ENCODE measurements at regions not wholly inside any gene's neighbourhood (a gene's known extent, or its start where the extent isn't known, plus 50 kb on each side); places are given as distances from the start of the nearest gene placed in this dataset.

GRCh38 chr10:75347186-75347585, 54.4 kb downstream of the ZNF503 start:
- no peak for DNase-seq

DNA sequence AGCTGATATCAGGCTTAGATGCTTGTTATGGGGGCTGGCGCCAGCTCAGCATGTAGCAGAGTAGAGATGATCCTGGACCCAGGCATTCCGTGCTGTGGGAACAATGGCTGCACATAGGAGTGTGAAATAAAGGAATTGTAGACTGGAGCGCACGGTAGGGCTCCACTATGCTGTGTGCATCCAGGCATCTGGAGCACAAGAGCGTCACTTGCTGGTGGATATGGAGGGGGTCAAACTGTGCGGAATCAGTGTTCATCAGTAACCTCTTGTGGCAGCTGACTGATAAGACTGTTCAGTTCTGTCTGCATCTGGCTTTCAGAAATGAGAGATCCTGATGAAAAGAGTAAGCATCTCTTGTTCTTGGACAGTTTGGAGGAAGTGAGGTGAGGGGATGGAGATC, 55.8 kb downstream of the ZNF503 start:
- no peak for DNase-seq

- DNase-seq = no peak
Measured at GRCh38 chr10:75344170-75344569, 57.4 kb downstream of the ZNF503 start.

DNA sequence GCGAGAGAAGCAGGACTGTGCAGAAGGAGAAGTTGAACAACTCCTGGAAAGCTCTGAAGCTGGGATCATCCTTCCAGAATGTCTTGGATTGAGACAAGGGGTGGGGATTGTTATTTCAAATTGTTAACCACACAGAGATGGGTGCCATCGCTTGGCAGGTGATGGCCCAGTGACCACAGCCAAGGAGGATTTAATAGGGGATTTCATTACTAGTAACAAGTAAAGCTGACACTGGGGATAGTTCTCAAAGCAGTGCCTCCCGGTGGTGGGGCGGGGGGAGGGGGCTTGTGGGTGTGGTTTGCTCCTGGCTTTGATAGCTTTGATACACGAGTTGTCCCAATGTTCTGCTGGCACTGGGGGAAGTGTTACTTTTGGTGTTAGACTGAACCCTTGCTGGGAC, 59.2 kb downstream of the ZNF503 start:
- no peak for DNase-seq

DNA sequence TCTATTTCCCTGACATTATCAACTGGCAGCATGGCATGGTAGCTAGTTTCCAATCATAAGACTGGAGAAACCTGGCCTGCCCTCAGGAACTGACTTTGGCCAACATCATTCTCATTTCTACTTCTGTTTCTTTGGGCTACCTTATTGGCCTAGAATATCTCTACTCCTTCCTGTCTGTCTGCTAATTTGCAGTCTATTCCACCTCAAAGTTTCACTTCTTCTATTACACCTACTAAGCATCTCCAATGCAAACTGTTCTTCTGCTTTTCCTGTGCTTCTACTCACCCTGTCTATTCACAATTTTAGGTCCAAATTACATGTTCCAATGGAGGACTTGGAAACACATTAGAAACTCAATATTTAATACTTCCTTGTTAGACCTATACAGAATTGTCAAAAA, 65.6 kb downstream of the ZNF503 start:
- no peak for DNase-seq

- DNase-seq = no peak
Measured at GRCh38 chr10:75335191-75335590, 66.4 kb downstream of the ZNF503 start.

DNA sequence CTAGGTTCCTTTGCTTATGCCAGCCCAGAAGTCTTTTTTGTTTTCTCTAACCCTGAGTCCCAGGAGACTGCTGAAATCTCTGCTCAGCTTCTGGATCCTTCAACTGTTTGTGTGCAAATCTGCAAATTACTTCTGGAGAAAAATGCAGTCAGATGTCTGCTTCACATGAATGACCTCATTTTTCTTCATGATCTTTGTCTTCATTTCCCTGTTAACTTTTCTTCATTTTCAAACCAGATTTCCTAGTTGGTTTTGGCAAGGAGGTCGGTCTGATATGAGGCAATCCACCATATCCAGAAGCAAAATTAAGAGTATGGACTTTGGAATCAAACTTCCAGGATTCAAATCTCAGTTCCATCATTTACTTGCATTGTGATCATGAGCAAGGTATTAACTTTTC, 66.8 kb downstream of the ZNF503 start:
- DNase-seq = no peak

DNA sequence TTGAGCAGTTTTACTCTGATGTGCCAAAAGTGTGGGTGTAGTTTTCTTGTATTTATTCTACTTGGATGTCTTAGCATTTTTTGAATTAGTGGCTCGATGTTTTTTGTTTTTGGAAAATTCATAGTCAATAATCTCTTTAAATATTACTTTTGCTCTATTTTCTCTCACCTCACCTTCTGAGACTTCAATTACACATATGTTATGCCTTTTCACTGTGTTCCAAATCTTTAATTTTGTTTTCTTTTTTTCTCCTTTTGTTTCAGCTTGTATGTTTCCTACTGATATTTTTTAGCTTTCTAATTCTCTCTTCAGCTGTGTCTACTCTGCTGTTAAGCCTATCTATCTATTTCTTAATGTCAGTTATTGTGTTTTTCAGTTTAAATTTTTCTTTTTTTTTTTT, 69.5 kb downstream of the ZNF503 start:
- DNase-seq = no peak

GRCh38 chr10:75331081-75331480, 70.5 kb downstream of the ZNF503 start:
- DNase-seq = no peak

- no peak for DNase-seq
Measured at GRCh38 chr10:75329190-75329745, 72.3 kb downstream of the ZNF503 start.

- no peak for DNase-seq
Measured at GRCh38 chr10:75326306-75326705, 75.3 kb downstream of the ZNF503 start.

- no peak for DNase-seq
Measured at GRCh38 chr10:75319274-75319673, 82.3 kb downstream of the ZNF503 start.

GRCh38 chr10:75314570-75314969, 78.8 kb upstream of the COMTD1 start:
- no peak for DNase-seq

DNA sequence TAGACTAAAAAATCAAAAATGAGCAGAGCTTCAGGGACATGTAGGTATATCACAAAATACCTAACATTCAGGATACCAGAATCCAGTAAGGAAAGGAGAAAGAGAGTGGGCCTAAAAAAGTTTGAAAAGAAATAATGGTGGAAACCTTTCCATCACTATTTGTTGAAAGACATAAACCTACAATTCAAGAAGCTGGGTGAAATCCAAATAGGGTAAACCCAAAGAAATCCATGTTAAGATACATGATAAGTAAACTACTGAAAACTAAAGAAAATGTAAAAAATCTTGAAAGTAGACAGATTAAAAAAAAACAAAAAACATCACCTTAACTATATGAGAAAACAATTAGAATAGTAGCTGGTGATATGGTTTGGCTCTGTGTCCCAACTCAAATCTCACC, 76.7 kb upstream of the COMTD1 start:
- no peak for DNase-seq

GRCh38 chr10:75305675-75306074, 69.9 kb upstream of the COMTD1 start:
- DNase-seq = no peak

DNA sequence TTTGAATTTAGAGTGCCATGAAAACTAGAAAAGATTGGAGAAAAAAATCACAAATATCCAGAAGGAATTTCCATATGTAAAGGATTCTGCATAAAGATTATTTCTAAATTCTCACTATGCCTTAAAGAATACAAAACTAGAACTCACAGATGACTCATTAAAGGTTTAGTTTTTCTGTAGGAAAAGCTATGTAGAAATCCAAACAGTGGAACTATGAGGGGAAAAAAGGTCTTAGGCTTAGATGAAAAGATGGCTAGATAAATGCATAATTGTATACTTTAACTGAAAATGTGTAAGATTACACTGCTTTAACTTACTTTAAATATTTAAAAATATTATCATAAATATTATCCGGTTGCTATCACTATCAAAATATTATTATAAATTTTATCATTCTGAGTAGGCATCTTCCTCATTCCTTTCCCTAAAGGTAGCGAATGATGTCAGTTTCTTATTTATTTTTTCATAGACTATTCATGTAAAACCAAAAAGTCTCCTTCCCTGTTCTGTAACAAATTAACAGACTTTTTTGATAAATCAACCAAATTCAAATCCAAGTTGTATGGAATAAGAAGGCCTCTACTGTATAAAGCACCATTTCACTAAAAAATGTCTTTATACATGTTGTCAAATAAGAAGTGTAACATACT, 69.1 kb upstream of the COMTD1 start:
- no peak for DNase-seq

- no peak for DNase-seq
Measured at GRCh38 chr10:75304313-75304712, 68.6 kb upstream of the COMTD1 start.

DNA sequence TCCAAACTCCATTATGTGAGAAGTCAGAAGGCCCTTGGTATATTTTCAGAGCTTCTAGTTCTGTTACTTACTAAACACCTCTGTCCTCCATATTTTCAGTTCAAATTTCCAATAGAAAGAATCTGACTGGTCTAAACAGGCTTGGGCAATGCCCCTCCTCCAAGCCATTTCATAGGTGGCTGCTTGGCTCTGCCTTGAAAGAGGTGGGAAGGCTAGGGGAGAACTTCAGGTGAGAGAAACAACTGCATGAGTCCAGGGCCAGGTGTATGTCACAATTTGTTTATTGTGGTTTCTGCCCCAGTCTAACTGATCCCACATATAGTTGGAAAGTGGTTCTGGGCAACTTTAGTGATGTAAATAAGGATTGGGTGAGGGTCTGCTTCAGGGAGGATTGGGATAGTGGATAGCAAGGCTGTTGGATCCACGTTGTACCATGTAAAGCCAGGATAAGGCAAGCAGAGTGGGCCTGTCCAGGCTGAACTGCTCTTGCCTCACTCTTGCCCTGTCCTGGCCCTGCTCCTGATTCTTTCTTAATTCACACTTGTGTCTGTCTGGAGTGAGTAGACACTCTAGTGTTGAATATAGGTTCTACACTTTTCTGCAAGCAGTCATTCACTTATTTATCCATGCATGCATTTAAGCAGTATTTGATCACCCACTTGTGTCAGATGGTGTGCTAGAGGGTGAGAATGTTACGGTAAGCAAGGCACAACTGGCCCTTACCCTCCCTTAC, 67.5 kb upstream of the COMTD1 start:
- DNase-seq = no peak

GRCh38 chr10:75302029-75302428, 66.3 kb upstream of the COMTD1 start:
- DNase-seq = no peak

DNA sequence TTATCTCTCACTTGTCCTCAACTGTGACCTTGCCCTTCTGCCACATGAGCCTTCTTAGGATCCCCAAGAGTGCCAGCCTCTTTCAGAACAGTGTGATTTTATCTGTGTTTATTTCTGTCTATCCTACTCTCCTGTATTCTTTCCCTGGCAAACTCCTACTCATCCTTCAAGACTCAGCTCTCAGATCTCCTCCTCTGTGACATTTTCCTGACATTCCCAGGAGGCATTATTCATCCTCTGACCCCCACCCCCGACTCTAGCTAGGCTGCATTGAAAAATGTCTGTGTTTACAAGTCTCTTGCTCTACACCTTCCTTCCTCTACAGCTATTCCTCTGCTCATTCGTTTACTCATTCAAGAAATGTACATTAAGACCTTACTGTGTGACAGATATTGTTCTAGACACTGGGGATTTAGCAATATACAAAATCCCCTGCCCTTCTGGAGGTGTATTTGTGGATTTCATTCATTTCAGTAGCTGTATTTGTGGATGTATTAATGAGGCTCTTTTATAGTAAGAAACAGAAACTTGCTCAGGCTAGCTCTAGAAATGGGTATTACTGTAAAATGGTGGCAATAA, 61.4 kb upstream of the COMTD1 start:
- DNase-seq = no peak

DNA sequence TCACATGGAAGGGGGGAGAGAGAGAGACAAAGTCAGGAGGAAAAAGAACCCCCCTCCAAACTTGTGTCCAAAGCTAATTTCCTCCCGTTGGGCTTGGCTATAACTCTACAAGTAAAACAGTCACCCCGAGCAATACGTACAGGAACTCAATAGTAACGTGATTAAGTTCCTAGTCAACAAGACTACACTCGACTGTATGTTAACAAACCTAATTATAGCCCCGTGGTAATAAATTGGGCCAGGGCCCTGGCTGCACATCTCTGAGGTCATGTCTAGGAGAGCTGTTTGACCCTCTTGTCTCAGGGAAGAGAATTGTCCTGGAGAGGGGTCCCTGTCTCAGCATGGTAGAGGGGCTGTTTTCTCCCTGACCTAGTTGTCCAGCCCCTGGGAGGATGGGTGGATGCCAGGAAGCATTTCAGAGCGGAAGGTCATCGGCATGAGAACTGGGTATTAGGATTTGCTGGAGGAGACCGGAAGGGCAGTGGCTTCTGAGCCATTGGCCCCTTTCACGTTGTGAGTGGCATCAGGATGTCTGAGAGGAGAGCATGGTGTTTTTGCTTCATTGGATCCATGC, 60.2 kb upstream of the COMTD1 start:
- peak in 1 of 2 donors; percentile 3 for DNase-seq

GRCh38 chr10:75294866-75295701, 59.3 kb upstream of the COMTD1 start:
- peak; percentile 33 to 43 for DNase-seq

GRCh38 chr10:75294518-75294865, 58.7 kb upstream of the COMTD1 start:
- DNase-seq = no peak
